Erythroblast (primary cell): ENCODE measurements at regions not wholly inside any gene's neighbourhood (a gene's known extent, or its start where the extent isn't known, plus 50 kb on each side); places are given as distances from the start of the nearest gene placed in this dataset.

ENCODE experiments used
- DNase-seq, 2 experiments: peaks; one replicate each; lab custom pipeline; 2025; lab: John Stamatoyannopoulos, UW
- GATA1 ChIP-seq: IDR thresholded peaks from 2 replicates; pipeline ENCODE4 v1.6.1; 2011; ENCODE audit warnings: low read depth, mild to moderate bottlenecking, control low read depth, low read length, moderate library complexity
- POLR2A ChIP-seq: IDR thresholded peaks from 2 replicates; pipeline ENCODE4 v1.6.1; 2011; ENCODE audit warnings: mild to moderate bottlenecking, low read length

- no peak for DNase-seq
- TF ChIP-seq GATA1: no peak
- no peak for TF ChIP-seq POLR2A
These were observed 270.2 kb upstream of the SRRM4 start for GRCh38 chr12:118711185-118711584.

- DNase-seq: peak; percentile 50 to 70
These were observed 267.3 kb upstream of the SRRM4 start for GRCh38 chr12:118714051-118714460.

DNA sequence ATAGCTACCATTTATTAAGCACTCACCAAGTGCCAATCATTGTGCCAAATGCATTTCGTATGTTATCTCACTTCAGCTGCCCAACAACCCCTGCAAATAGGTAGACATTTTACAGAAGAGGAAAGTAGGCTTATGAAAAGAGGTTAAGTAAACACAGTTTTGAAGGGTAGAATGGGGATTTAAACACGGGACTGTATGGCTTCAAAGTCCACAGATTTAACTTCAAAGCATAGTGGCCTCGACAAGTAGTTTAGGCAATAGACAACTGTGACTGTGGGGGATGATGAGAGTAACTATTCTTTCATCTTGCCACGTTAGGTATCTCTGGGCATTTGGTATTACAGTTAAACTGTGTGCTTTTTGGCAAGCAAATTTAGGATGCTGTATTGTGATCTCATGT is 266.8 kb upstream of the SRRM4 start:
- no peak for TF ChIP-seq POLR2A
- no peak for TF ChIP-seq GATA1
- DNase-seq: no peak

More at GRCh38 chr12:118714051-118714460, 267.3 kb upstream of the SRRM4 start:
- TF ChIP-seq GATA1 (no peak), POLR2A (no peak)

GRCh38 chr12:118715647-118716046 is 265.7 kb upstream of the SRRM4 start:
- DNase-seq: peak in 1 of 2 experiments; percentile 1
- TF ChIP-seq POLR2A (no peak), GATA1 (no peak)

DNA sequence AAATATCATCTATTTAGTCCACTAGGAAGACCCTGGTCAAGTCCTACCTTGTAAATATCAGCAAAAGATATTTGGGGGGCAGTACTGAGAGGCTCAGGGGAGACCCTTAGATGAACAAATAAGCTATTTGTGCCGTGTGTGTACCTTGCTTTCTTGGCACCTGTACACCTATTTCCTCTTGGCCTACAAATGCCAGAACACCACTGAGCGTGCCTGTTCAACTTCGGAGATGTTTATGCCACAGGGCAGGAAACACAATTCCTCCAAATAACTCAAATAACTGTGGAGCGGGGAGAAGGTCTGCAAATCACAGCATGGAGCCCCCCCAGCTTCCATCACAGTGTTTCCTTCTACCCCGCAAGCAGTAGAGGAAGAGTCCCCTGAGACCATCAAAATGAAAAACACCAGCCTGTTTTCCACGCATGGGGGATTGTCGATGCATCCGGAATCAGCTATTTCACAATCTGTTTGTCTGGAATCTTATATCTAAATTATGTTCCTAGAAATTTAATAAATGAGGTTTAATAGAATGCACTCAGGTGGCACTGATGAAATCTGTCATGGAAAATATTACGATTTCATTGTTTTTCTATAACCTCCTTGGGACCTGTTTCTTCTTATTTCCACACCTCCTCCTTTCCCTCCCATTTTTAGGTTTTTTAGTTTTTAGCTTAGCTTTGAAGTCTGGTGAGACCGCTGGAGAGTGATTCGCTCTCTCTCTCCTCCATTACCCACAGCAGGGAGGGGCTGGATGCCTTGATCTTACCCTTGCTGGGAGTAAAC is 254.0 kb upstream of the SRRM4 start:
- no peak for TF ChIP-seq GATA1
- TF ChIP-seq POLR2A: no peak
- no peak for DNase-seq

GRCh38 chr12:118727979-118728366 is 253.4 kb upstream of the SRRM4 start:
- TF ChIP-seq GATA1: no peak
- no peak for TF ChIP-seq POLR2A

GRCh38 chr12:118734266-118734665 is 247.1 kb upstream of the SRRM4 start:
- TF ChIP-seq GATA1 (no peak), POLR2A (no peak)
- no peak for DNase-seq

More at GRCh38 chr12:118727979-118728366, 253.4 kb upstream of the SRRM4 start:
- DNase-seq: no peak

DNA sequence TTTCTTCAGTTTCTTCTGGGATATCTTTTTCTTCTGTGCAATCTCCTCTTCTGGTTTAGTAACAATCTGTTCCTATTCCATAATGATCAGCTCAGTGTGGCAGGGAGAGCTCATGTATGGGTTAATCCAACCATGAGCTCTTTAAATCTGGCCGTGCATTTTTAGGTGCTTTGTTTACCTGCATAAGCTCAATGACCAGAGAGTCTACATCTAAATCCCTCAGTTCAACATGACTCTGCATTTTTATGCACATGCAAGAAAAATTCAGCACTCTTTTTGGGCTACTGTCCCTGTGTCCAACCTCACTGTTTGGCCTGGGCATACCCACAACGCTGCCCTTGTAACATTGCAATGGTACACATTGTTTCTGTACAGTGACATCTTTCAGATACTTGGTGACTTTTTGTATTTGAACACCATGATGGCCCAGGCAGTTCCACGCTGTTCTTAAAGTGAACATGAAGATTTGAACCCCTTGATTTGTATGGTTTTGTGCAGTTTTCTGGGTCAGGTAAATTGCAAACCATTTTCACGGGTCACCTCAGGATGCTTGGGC is 243.3 kb upstream of the SRRM4 start:
- TF ChIP-seq GATA1: no peak
- no peak for TF ChIP-seq POLR2A
- no peak for DNase-seq

GRCh38 chr12:118741194-118741593 is 240.1 kb upstream of the SRRM4 start:
- TF ChIP-seq POLR2A (no peak), GATA1 (no peak)
- no peak for DNase-seq

DNA sequence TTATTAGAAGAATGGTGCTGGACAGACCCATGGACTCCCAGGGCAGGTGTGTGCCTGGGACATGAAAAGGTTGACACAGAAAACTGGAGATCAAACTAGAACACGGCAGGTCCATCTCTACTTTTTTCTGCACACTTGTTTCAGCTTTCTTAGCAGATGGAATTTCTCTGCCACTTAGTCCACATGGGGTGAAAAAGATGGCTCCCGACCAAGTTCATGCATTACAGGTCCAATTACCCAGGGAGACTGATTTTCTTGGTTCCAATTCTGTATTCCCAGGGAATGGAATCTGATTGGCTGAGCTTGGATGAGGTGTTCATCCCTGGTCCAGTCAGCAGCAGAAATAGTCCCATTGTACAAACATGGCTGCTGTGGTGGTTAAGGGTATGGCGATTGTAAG is 238.9 kb upstream of the SRRM4 start:
- DNase-seq: no peak
- no peak for TF ChIP-seq GATA1

DNA sequence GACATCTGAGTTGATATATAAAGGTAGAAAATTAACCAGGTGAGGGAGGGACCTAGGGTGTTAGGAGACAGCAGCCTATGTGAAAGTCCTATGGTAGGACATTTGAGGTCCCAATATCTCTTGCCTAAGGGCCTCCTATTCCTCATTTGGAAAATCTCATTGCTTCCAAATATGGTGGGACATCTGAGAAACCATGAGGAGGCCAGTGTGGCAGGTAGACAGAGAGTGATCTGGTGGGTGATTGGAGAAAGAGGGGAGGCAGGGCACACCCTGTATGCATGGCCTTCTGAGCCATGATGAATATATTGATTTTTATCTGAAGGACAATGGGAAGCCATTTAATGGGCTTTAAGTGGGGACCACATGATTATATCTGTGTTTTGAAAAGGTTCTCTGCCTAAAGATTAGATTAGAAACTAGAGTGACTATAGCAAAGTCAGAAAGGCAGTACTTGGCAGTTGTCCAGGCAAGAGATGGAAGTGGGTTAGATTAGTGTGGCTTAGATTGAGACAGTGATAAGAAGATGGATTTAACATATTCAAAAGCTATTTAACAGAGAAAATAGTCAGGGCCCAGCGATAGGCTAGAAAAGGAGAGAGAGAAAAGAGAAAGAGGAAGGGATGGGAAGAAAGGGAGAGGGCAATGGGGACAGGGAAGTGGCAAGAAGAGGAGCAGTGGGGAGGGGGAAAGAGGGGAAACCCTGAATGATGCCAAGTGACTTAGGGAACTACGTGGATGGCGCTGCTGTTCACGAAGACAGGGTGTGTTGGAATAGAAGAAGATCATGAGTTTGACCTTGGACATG is 237.2 kb upstream of the SRRM4 start:
- no peak for DNase-seq
- no peak for TF ChIP-seq GATA1
- TF ChIP-seq POLR2A: no peak

- no peak for DNase-seq
- TF ChIP-seq GATA1 (no peak), POLR2A (no peak)
These were observed 235.2 kb upstream of the SRRM4 start for GRCh38 chr12:118746176-118746575.

DNA sequence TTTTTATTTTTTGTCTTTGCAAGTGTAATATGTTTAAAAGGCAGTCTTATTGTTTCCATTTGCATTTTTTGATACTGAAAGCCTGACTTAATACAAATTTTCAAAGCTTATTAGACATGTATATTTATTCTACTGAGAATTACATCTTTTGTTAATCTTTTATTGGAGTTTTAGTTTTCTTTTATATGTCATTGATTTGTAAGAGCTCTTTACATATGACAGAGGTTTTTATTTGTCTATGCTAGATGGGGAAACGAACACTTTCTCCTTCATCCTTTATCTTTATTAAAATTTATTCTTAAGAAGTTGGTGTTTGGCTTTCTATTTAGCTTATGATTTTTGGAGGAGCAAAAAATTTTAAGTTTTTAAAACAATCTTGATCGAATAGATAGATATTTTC is 234.4 kb upstream of the SRRM4 start:
- TF ChIP-seq POLR2A (no peak), GATA1 (no peak)
- no peak for DNase-seq

DNA sequence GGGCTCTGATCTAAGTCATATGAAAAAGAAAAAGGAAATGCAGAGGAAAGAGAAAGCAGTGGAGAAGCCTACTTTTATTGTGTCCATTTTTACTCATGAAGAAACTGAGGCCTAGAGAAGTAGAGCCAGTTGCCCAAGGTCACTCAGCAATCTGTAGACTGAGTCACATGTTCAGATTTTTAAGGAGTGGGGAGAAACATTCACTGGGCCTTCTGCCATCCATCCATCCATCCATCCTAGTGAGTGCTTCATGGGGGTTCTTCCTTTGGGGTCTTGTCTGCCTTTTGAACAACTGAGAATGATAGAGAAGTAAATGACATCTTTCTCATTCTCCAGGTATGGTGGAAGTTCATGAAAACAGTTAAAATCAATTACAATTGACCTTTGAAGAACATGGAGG is 233.6 kb upstream of the SRRM4 start:
- DNase-seq: no peak
- no peak for TF ChIP-seq POLR2A
- no peak for TF ChIP-seq GATA1
